Heart left ventricle (tissue), 13 donors: ENCODE measurements at regions not wholly inside any gene's neighbourhood (a gene's known extent, or its start where the extent isn't known, plus 50 kb on each side); places are given as distances from the start of the nearest gene placed in this dataset.

ENCODE experiments used
- POLR2A ChIP-seq, 2 donors: fragments of 450-650 bp; IDR thresholded peaks; one replicate each; pipeline ENCODE4 v1.6.1; 2017; ENCODE audit warnings: antibody characterized with exemption in 2 of 2, mild to moderate bottlenecking in 2 of 2, moderate library complexity in 2 of 2
- TF ChIP-seq, protein P1 (sequence below), 12 donors: fragments of 200-600 bp; sonication (generic) in 4 of 12; IDR thresholded peaks; one replicate each; pipeline versions ENCODE4 v1.5.0 to v1.8.0; 2018 to 2022; ENCODE audit warnings: antibody characterized with exemption in 12 of 12, mild to moderate bottlenecking in 5 of 12
- donor health status: ischemic (EF 13 %, LVEDD 7.1; RV severe dilation, severe dysfunction).
- donor health status: DM: no; HTN: yes; CAD: no.
- donor health status: DM: no; HTN: no; CAD: no.
- donor health status: ischemic (EF 25% LVEDD 6.9; RV normal size, moderate dysfunction).
- donor health status: ischemic (EF 25% LVEDD 5.7; RV mildly dilated, moderate dysfunction).
- donor health status: ischemic (EF 35%, LVEDD 5.7; RV mildly dilated, moderate dysfunction).
- donor health status: nonischemic (EF 11% LVEDD 7.7; RV severe dilation, severe dysfunction).
- donor health status: DM: yes; HTN: yes; CAD: no.
- donor health status: PGD.
- donor health status: ischemic (EF 29% LVEDD 5.4; RV normal size, mild dysfunction).
- donor health status: nonischemic (EF 23%, LVEDD 6.1; RV moderate dilation, normal function).

DNA sequence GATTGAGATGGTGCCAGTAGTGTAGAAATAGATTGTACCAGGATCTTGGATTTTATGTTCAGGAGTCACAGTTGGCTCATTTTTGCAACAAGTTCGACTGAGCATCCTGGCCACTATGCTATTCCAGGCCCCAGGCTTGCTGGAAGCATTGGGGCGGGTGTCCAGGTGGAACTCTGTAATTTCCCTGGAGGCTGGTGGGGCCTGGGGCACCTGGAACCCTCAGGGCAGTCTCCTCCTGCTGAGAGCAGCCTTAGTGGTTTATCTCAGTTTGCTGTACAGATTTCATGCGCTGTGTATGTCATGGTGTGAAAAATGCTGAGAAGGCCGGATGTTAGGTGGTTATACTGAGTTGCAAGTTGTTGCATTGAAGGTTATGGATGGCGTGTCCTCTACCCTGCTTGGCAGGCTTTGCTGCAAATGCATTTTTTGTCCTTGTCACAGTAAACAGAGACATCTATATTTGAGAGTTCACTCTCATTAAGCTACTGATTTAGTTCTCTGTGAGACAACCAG is 135.1 kb upstream of the MYLIP start:
- TF ChIP-seq, protein P1, sequence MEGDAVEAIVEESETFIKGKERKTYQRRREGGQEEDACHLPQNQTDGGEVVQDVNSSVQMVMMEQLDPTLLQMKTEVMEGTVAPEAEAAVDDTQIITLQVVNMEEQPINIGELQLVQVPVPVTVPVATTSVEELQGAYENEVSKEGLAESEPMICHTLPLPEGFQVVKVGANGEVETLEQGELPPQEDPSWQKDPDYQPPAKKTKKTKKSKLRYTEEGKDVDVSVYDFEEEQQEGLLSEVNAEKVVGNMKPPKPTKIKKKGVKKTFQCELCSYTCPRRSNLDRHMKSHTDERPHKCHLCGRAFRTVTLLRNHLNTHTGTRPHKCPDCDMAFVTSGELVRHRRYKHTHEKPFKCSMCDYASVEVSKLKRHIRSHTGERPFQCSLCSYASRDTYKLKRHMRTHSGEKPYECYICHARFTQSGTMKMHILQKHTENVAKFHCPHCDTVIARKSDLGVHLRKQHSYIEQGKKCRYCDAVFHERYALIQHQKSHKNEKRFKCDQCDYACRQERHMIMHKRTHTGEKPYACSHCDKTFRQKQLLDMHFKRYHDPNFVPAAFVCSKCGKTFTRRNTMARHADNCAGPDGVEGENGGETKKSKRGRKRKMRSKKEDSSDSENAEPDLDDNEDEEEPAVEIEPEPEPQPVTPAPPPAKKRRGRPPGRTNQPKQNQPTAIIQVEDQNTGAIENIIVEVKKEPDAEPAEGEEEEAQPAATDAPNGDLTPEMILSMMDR (IDR thresholded peaks at IDR 0.05) = no peak
- no peak for TF ChIP-seq POLR2A (IDR thresholded peaks at IDR 0.05)
